B cell (primary cell): ENCODE measurements at regions not wholly inside any gene's neighbourhood (a gene's known extent, or its start where the extent isn't known, plus 50 kb on each side); places are given as distances from the start of the nearest gene placed in this dataset.

ENCODE experiments used
- ATAC-seq: fragments of 200-7000 bp; cut with Tn5 transposase; one replicate; pipeline ENCODE4 v1.10.0; 2021; ENCODE audit warnings: low read depth, mild to moderate bottlenecking, moderate number of reproducible peaks, moderate library complexity
- CTCF ChIA-PET: fragments of 350-600 bp; sonication (Branson Sonifier 250); formaldehyde crosslinking; loops from one replicate; lab custom pipeline; 2021; ENCODE audit warnings: antibody characterized with exemption, inconsistent platforms; lab: Charles Lee
- POLR2A ChIA-PET: fragments of 350-600 bp; sonication (Branson Sonifier 250); formaldehyde crosslinking; loops from one replicate; lab custom pipeline; 2021; ENCODE audit warnings: antibody characterized with exemption; lab: Charles Lee
- DNase-seq: peaks from one replicate; pipeline ENCODE4 v3.0.0; 2013
- H2AFZ ChIP-seq: 2 replicates; pipeline ENCODE4 v1.6.1; 2012; ENCODE audit warnings: mild to moderate bottlenecking, low read depth, low read length; ENCODE audit not compliant: insufficient read depth, poor library complexity, severe bottlenecking
- H3K27ac ChIP-seq, 2 donors: 1 replicate in 1 of 2; 2 replicates in 1 of 2; pipeline ENCODE4 v1.5.1; 2012 to 2013; ENCODE audit warnings: low read length in 2 of 2, mild to moderate bottlenecking in 2 of 2, moderate library complexity in 1 of 2
- H3K27me3 ChIP-seq, 4 experiments: fragments of 200-600 bp in 1 of 4; sonication (generic) in 1 of 4; replicated peaks in 1 of 4; 1 replicate in 2 of 4; 2 replicates in 2 of 4; pipeline versions ENCODE4 v1.6.1 to v1.7.0; 2013 to 2016; ENCODE audit warnings: low read length in 3 of 4, mild to moderate bottlenecking in 2 of 4, mixed read lengths in 1 of 4, moderate library complexity in 1 of 4; ENCODE audit not compliant: insufficient read depth in 4 of 4, control insufficient read depth in 3 of 4; ENCODE audit errors: control extremely low read depth in 1 of 4
- H3K36me3 ChIP-seq, 2 experiments: replicated peaks in 1 of 2; 1 replicate in 1 of 2; 2 replicates in 1 of 2; pipeline versions ENCODE4 v1.6.1 to v1.7.1; 2013; ENCODE audit warnings: low read length in 1 of 2; ENCODE audit not compliant: insufficient read depth in 2 of 2, control insufficient read depth in 1 of 2; ENCODE audit errors: control extremely low read depth in 1 of 2, extremely low read depth in 1 of 2
- H3K4me1 ChIP-seq, 2 donors: fragments of 200-600 bp in 1 of 2; sonication (generic) in 1 of 2; 1 replicate in 1 of 2; 2 replicates in 1 of 2; pipeline versions ENCODE4 v1.5.1 to v1.6.1; 2013 to 2017; ENCODE audit warnings: low read length in 2 of 2; ENCODE audit not compliant: control insufficient read depth in 2 of 2, insufficient read depth in 2 of 2
- H3K4me2 ChIP-seq: replicated peaks from 2 replicates; pipeline ENCODE3; 2012; ENCODE audit warnings: mild to moderate bottlenecking, low read depth, low read length; ENCODE audit not compliant: poor library complexity, severe bottlenecking
- H3K4me3 ChIP-seq, 5 experiments: fragments of 200-600 bp in 1 of 5; sonication (generic) in 1 of 5; 1 replicate in 3 of 5; 2 replicates in 2 of 5; pipeline versions ENCODE4 v1.5.1 to v1.7.0; 2011 to 2016; ENCODE audit warnings: low read length in 4 of 5, mild to moderate bottlenecking in 4 of 5, low read depth in 2 of 5, control low read depth in 1 of 5, moderate library complexity in 1 of 5; ENCODE audit not compliant: insufficient read depth in 1 of 5; ENCODE audit errors: control extremely low read depth in 1 of 5, extremely low read depth in 1 of 5
- H3K79me2 ChIP-seq: fragments of 200-600 bp; sonication (generic); one replicate; pipeline ENCODE4 v1.6.0; 2016; ENCODE audit warnings: low read length; ENCODE audit not compliant: control insufficient read depth, insufficient read depth
- H3K9ac ChIP-seq: fragments of 200-600 bp; sonication (generic); 2 replicates; pipeline ENCODE4 v1.6.1; 2017; ENCODE audit warnings: mild to moderate bottlenecking, low read length, moderate library complexity
- H3K9me3 ChIP-seq, 3 donors: one replicate each; pipeline versions ENCODE4 v1.6.1 to v1.7.1; 2013; ENCODE audit warnings: low read length in 2 of 3; ENCODE audit not compliant: control insufficient read depth in 2 of 3, insufficient read depth in 1 of 3; ENCODE audit errors: control extremely low read depth in 1 of 3
- H4K20me1 ChIP-seq: 2 replicates; pipeline ENCODE4 v1.6.0; 2012; ENCODE audit warnings: mild to moderate bottlenecking, low read length; ENCODE audit not compliant: insufficient read depth, control insufficient read depth, poor library complexity, severe bottlenecking
- H3K27ac Mint-ChIP-seq: one replicate; pipeline ENCODE4 v1.8.0; 2021; ENCODE audit warnings: mixed read lengths
- H3K27me3 Mint-ChIP-seq: one replicate; pipeline ENCODE4 v1.8.0; 2021; ENCODE audit warnings: mixed read lengths
- H3K4me1 Mint-ChIP-seq: one replicate; pipeline ENCODE4 v1.8.0; 2021; ENCODE audit warnings: mixed read lengths
- H3K4me3 Mint-ChIP-seq: one replicate; pipeline ENCODE4 v1.8.0; 2021; ENCODE audit warnings: mixed read lengths
- H3K9me3 Mint-ChIP-seq: one replicate; pipeline ENCODE4 v1.8.0; 2022; ENCODE audit warnings: mixed read lengths; ENCODE audit not compliant: insufficient read depth
- EZH2 ChIP-seq: IDR thresholded peaks from 2 replicates; pipeline ENCODE4 v1.6.1; 2012; ENCODE audit warnings: borderline replicate concordance, low read depth, mild to moderate bottlenecking, moderate library complexity, low read length; ENCODE audit not compliant: insufficient read depth, poor library complexity, severe bottlenecking
- WGBS: methylation state at CpG from one replicate; pipeline ENCODE4 v1.1.5; 2013; ENCODE audit warnings: missing lambda C conversion rate; ENCODE audit not compliant: insufficient coverage; 5-methylcytosine and 5-hydroxymethylcytosine counted together
- intact Hi-C: fragments of 100-400 bp; cut with micrococcal nuclease; formaldehyde crosslinking; loops from one replicate; pipeline ENCODE4 v1.10.0; 2022
- TF ChIP-seq, protein P1 (sequence below): fragments of 200-600 bp; IDR thresholded peaks from one replicate; pipeline ENCODE4 v1.8.0; 2022; ENCODE audit warnings: antibody characterized with exemption, mild to moderate bottlenecking

DNA sequence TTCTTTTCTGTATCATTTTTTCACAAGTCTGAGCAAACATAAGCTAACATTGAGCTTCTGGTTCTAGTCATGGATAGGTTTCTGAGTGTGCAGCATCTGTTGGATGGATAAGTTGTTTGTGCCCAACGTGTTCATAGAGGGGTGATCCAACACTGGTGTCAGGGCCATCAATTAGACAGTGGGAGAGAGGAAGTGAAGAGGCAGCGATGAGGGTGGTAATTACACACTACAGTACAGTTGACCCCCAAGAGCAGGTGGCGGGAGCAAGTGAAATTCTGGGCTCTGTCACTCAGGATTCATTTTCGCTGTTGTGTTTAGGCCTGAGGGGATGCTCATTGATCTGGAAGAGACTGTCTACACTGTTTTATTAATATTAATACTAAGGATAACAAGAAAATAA lies 180.0 kb upstream of the CXCR4 start:
- no peaks in the 10 kb centered on the region for H3K27me3 ChIP-seq
- DNase-seq (no peak), ATAC-seq (no peak)
- no peak overlapping the region for H2AFZ ChIP-seq
- ChIA-PET CTCF (no interaction called here), POLR2A (no interaction called here)
- Mint-ChIP-seq H3K9me3 (no peaks in the 10 kb centered on the region), H3K4me3 (no peak overlapping the region), H3K27me3 (no peaks in the 10 kb centered on the region), H3K4me1 (peaks cover 2% of the 10 kb centered on the region), H3K27ac (no peak overlapping the region)
- H3K36me3 ChIP-seq: no peaks in the 10 kb centered on the region
- no peaks in the 10 kb centered on the region for H3K9me3 ChIP-seq
- H4K20me1 ChIP-seq: no peaks in the 10 kb centered on the region
- no peak overlapping the region for H3K4me3 ChIP-seq
- H3K79me2 ChIP-seq: no peaks in the 10 kb centered on the region
- no peaks in the 10 kb centered on the region for H3K4me1 ChIP-seq
- H3K4me2 ChIP-seq: no peak overlapping the region
- intact Hi-C loops: no loop called here
- no peak for TF ChIP-seq EZH2
- no peak overlapping the region for H3K27ac ChIP-seq
- WGBS: 100% methylated on average over 1 of the region's 4 CpGs
- H3K9ac ChIP-seq: no peak overlapping the region

DNA sequence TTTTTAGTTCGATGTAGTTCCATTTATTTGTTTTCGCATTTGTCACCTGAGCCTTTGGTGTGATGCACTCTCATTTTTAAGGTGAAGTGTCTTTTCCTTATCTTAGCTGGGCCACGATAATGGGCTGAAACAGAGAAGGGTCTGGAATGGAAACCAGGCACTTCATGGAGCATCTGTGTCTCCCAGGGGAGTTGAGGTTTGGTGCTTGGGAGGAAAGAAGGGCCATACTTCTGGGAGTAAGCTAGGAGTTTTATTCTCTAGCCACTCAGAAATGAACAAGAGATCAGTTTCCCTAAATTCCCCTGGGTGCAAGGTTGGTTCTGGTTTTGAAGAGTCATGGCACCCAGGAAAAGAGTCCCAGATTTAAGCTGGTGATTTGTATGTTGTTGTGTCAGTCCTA lies 179.4 kb upstream of the CXCR4 start:
- Histone ChIP-seq H3K27me3 (no peaks in the 10 kb centered on the region), H3K9me3 (no peaks in the 10 kb centered on the region), H3K36me3 (no peaks in the 10 kb centered on the region), H3K9ac (no peak overlapping the region), H3K27ac (no peak overlapping the region), H3K4me3 (no peak overlapping the region), H3K4me1 (no peaks in the 10 kb centered on the region), H2AFZ (no peak overlapping the region), H3K4me2 (no peak overlapping the region), H3K79me2 (no peaks in the 10 kb centered on the region), H4K20me1 (no peaks in the 10 kb centered on the region)
- Mint-ChIP-seq H3K27ac (no peak overlapping the region), H3K27me3 (no peaks in the 10 kb centered on the region), H3K4me3 (no peak overlapping the region), H3K4me1 (peaks cover 2% of the 10 kb centered on the region), H3K9me3 (no peaks in the 10 kb centered on the region)
- TF ChIP-seq EZH2: no peak
- TF ChIP-seq, protein P1, sequence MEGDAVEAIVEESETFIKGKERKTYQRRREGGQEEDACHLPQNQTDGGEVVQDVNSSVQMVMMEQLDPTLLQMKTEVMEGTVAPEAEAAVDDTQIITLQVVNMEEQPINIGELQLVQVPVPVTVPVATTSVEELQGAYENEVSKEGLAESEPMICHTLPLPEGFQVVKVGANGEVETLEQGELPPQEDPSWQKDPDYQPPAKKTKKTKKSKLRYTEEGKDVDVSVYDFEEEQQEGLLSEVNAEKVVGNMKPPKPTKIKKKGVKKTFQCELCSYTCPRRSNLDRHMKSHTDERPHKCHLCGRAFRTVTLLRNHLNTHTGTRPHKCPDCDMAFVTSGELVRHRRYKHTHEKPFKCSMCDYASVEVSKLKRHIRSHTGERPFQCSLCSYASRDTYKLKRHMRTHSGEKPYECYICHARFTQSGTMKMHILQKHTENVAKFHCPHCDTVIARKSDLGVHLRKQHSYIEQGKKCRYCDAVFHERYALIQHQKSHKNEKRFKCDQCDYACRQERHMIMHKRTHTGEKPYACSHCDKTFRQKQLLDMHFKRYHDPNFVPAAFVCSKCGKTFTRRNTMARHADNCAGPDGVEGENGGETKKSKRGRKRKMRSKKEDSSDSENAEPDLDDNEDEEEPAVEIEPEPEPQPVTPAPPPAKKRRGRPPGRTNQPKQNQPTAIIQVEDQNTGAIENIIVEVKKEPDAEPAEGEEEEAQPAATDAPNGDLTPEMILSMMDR: no peak
- WGBS: 100% methylated on average over 2 of the region's 3 CpGs
- CTCF ChIA-PET: no interaction called here
- intact Hi-C loops: no loop called here
- POLR2A ChIA-PET: no interaction called here
- ATAC-seq (no peak), DNase-seq (no peak)
